GM06990 (cell line): ENCODE measurements at regions not wholly inside any gene's neighbourhood (a gene's known extent, or its start where the extent isn't known, plus 50 kb on each side); places are given as distances from the start of the nearest gene placed in this dataset.
"Not testable (repeated sequence)": the region's sequence is repeated elsewhere in the genome, so short reads cannot be mapped to it uniquely, and the experiment has no call there.

Experiments
- DNase-seq: peaks from one replicate; pipeline ENCODE4 v3.0.0-alpha.2; 2011; ENCODE audit not compliant: insufficient read length; ENCODE audit errors: extremely low read depth
- H3K27me3 ChIP-seq: replicated peaks from 2 replicates; pipeline ENCODE4 v1.6.0; 2011; ENCODE audit warnings: low read length; ENCODE audit not compliant: control insufficient read depth, insufficient read depth
- H3K36me3 ChIP-seq: 2 replicates; pipeline ENCODE4 v1.5.1; 2011; ENCODE audit warnings: low read length; ENCODE audit not compliant: control insufficient read depth, insufficient read depth
- H3K4me3 ChIP-seq: replicated peaks from 2 replicates; pipeline ENCODE4 v1.5.1; 2011; ENCODE audit warnings: low read depth, mild to moderate bottlenecking, control low read depth, low read length
- CTCF ChIP-seq: IDR thresholded peaks from 2 replicates; pipeline ENCODE4 v1.5.1; 2011; ENCODE audit warnings: low read length, control low read depth, mild to moderate bottlenecking, inconsistent platforms; ENCODE audit not compliant: insufficient read depth, poor library complexity, severe bottlenecking

DNA sequence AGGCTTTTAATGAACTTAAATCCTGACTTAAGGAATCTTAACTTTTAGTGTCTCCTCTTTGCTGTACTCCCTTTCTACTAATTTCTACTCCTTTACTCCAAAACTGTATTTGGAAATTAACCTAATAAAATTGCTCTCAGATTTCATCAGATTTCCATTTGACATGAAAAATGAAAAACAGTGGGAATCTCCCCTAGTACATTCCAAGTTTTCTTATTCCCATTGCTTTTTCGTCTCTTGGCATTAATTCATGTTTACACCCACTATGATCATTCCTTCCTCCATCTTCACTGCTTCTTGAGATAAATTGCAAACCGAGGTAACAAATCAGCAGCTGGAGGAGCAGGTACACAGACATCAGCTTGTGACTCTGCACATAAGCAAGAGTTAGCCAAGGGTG lies 208.7 kb downstream of the VGLL3 start:
- Histone ChIP-seq H3K27me3 (no peaks in the 10 kb centered on the region), H3K36me3 (no peaks in the 10 kb centered on the region), H3K4me3 (no peak overlapping the region)
- no peak for TF ChIP-seq CTCF
- no peak for DNase-seq

- DNase-seq: no peak
- no peaks in the 10 kb centered on the region for H3K36me3 ChIP-seq
- no peaks in the 10 kb centered on the region for H3K27me3 ChIP-seq
- TF ChIP-seq CTCF: peak; percentile 28
- no peak overlapping the region for H3K4me3 ChIP-seq
These were observed 216.8 kb downstream of the VGLL3 start for GRCh38 chr3:86774082-86774691.

DNA sequence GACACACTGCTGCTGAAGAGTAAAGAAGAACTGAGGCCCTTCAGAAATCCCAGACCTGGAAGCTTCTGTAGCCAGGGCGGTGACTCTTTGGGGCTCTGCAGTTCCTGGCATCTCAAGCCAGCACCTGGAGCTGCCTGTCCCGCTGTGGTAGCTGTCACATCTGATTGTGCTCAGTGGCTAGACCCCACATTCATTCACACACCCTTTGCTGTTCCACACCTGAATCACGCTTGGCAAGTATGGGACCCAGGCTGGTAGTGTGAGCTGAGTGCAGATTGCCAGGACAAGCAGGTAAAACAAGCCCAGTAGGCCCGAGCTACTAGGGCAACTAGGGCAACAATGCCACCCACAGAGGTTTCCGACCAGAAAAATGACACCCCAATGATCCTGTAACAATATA lies 218.2 kb downstream of the VGLL3 start:
- Histone ChIP-seq H3K4me3 (no peak overlapping the region), H3K27me3 (no peaks in the 10 kb centered on the region), H3K36me3 (no peaks in the 10 kb centered on the region)
- no peak for DNase-seq
- no peak for TF ChIP-seq CTCF

GRCh38 chr3:86771741-86772512 lies 219.0 kb downstream of the VGLL3 start:
- Histone ChIP-seq H3K27me3 (no peaks in the 10 kb centered on the region), H3K36me3 (no peaks in the 10 kb centered on the region), H3K4me3 (no peak overlapping the region)
- DNase-seq: no peak
- no peak for TF ChIP-seq CTCF

DNA sequence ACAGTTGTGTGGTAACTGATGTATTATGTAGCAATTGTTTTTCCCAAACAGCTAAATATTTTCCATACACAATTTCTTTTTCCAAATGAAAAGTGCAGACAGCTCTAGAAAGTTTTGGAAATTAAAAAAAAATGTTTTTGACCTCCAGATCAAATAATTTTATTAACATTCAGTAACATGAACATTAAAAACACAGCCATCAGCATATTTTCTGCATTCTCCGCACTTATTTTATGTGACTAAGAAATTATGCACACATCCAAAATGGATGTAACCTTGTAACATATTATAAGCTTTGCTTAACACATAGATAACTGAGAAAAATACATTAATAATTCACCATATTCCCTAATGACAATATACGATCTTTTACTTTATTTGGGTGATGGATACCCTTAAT lies 224.6 kb downstream of the VGLL3 start:
- no peak for DNase-seq
- no peak for TF ChIP-seq CTCF

DNA sequence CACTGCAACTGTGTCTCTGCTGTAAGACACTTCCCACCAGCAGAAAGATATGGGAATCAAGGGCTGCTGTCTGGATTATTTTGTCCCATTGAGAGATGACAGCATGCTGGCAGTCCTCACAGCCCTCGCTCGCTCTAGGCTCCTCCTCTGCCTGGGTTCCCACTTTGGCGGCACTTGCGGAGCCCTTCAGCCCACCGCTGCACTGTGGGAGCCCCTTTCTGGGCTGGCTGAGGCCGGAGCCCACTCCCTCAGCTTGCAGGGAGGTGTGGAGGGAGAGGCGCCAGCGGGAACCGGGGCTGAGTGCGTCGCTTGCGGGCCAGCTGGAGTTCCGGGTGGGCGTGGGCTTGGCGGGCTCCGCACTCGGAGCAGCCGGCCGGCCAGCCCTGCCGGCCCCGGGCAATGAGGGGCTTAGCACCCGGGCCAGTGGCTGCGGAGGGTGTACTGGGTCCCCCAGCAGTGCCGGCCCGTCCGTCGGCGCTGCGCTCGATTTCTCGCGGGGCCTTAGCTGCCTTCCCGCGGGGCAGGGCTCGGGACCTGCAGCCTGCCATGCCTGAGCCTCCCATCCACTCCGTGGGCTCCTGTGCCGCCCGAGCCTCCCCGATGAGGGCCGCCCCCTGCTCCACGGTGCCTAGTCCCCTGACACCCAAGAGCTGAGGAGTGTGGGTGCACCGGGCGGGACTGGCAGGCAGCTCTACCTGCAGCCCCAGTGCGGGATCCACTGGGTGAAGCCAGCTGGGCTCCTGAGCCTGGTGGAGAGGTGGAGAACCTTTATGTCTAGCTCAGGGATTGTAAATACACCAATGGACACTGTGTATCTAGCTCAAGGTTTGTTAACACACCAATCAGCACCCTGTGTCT lies 233.4 kb downstream of the VGLL3 start:
- H3K36me3 ChIP-seq, H3K27me3 ChIP-seq, DNase-seq, H3K4me3 ChIP-seq: not testable (repeated sequence)

More for the DNA sequence above, 224.6 kb downstream of the VGLL3 start:
- no peaks in the 10 kb centered on the region for H3K27me3 ChIP-seq
- no peak overlapping the region for H3K4me3 ChIP-seq
- H3K36me3 ChIP-seq: no peaks in the 10 kb centered on the region
